HCEC 1CT (cell line): ENCODE measurements at regions not wholly inside any gene's neighbourhood (a gene's known extent, or its start where the extent isn't known, plus 50 kb on each side); places are given as distances from the start of the nearest gene placed in this dataset.
A peak's percentile ranks its signal among the peaks of the same experiment; 100 is the strongest.

ENCODE experiments used
- DNase-seq: peaks from one replicate; pipeline ENCODE4 v3.0.0-alpha.2; 2017

DNA sequence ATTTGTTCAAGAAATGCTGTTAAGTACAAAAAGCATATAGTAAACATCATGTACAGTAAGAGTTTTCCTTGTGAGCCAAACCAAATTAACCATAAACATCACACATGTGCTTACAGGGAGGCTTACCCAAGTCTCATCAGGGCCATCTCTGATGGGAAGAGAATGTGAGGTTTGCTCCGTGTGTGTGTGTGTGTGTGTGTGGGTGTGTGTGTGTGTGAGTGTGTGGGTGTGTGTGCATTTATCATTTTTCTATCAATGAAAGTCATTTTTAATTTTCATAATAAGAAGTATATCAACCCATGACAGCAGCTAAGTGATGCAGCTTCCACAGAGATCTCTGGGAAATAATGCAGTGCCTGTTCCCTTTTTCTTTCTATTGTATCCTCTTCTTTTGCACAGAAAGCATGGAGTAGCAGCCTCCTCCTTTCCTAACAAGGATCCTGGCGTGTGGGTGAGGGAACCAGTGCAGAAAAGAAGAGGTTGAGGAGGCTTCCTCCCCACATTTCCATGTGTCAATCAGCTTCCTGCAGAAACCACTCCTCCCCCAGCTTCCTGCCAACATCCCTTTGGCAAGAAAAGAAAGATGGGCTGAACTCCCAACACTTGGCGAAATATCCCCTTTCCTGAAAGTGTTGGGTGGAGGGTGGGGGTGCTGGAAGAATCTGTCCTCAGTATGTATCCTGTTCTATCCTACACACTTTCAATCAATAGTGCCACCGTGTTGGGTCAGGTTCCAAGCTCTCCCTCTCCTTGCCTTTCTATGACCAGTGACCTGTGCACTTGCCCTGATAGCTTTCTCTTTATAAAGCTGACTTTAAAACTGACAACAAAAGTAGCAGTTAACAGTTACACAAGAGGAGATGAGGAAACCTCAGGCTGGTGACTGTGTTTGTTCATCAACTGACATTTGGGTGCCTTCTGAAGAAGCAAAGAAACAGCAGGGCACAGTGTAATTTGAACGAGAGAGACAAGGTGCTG is 251.8 kb upstream of the CITED2 start:
- no peak for DNase-seq

GRCh38 chr6:139625081-139625939 is 250.9 kb upstream of the CITED2 start:
- no peak for DNase-seq

DNA sequence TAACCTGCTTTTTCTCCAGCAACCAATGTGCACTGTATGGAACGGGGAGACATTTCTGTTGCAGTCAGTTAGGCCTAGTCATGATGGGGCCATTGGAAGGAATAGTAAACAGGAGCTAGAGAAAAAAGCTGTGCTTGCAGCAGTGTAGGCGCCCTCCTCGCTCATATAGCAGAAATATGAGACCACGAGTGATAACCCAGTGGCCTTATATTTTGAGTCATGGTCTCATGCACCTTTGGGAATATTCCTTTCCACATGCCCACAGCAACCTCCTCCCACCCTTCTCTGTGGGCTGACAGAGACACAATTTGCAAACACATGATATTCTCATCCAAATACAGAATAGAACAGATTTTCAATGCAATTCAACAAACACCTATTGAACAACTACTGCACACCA is 248.9 kb upstream of the CITED2 start:
- no peak for DNase-seq

DNA sequence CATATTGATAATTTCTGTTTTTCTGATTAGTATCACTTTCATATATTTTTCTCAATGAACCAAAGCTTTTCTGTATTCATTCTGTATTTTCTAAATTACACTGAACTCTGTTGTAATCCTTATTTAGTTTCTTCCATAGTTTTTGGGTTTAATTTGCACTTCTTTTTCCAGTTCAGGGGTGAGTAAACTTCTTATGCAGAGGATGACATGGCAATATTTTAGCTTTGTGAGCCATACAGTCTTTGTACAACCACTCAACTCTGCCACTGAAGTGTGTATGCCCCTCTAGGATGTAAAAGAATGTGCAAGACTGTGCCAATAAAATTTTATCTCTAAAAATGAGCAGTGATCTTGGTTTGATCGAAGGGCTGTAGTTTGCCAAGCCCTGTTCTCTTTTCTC is 239.0 kb upstream of the CITED2 start:
- no peak for DNase-seq

DNA sequence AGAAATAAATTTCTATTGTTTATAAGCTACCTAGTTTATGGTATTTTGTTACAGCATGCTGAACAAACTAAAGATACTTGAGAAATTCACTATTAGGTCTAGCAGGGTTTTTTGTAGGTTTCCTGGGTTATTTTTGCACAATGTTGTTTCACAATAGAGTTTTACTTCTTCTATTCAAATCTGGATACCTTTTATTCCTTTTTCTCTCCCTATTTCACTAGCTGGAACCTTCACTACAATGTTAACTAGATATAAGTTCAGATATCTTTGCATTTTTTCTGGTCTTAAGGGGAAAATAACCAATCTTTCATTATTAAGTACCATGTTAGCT is 237.7 kb upstream of the CITED2 start:
- no peak for DNase-seq

DNA sequence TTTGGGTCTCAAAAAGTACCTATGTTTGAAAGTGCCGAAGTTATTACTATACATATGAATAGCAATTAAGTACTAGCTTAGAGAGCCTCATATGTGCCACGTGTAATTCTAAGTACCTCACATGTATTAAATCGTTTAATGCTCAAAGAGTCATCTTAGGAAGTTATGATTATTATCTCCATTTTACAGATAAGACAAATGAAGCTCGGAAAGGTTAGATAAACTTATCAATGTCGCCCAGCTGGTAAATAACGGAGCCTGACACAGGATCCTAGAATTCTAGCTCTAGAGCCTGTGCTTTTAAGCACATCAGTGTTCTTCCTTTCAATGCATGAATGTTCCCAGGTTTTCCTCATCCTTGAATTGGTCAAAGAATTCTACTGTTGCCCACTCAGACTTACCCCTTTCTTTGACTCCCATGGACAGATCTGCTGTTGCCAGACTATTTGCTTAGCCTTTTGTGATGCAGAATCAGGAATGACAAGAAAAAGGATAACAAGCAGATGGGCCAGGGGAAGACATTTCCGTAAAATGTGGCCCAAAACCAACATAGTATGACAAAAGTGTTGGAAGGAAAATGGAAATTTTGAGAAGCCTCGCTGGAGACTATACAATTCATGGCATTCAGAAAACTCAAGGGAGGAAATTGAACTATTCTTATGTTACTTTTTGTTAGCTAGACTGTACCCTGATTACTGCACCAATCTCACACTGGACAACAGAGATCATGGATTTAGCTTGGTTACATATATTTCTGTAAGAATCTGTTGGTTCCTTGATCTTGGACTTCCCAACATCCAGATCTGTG is 237.1 kb upstream of the CITED2 start:
- no peak for DNase-seq

DNA sequence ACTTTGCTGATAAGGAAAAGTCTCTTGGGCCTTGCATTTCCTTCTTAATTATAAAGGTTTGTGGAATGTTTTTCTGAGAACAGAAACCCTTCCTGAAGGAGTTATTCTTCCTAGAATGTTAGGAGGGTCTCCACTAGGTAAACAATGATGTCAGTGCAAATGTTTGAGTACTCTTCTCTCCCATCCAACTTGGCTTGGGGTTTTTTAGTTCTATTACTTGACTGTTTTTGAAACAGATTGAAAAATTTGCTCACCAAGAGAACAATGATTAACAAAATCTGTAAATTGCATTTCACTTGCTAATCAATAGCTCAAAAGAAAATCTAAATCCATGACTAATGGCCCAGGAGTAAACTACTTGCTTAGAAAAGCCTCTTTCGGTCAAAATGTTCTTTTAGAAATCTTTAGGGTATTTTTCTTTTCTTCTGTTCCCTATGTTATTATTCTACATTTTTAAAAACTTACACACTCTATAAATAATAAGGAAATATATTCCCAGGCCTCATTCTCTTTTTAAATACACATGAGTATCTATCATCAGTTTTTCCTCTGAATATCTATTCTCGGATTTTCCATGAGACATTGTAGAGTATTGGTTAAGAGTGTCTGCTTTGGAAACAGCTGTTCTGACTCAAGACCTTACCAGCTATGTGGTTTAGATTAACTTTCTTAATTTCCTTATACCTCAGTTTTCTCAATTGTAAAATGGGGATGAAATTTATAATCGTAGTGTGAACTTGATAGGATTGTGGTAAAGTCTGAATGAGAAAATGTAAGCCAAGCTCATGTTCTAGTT is 234.2 kb upstream of the CITED2 start:
- DNase-seq = no peak

- DNase-seq = peak; percentile 96
Measured at GRCh38 chr6:139605350-139605749, 230.9 kb upstream of the CITED2 start.

DNA sequence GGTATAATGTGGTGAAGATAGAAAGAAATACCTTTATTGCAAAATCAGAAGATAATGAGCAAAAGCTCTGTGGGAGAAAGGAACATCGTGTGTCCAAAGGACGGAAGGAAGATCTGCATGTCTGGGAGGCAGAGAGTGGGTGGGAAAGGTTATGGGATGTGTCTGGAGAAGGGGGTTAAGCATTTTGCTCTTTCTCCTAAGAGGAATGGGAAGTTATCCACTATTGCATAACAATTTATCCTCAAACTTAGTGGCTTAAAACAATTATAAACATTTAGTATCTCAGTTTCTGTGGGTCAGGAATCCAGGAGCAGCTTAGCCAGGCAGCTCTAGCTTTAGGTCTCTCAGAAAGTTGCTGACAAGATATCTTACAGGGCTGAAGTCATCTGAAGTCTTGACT is 229.1 kb upstream of the CITED2 start:
- DNase-seq = no peak

- no peak for DNase-seq
Measured at GRCh38 chr6:139602577-139602976, 228.1 kb upstream of the CITED2 start.

- DNase-seq = no peak
Measured at GRCh38 chr6:139600919-139601475, 226.5 kb upstream of the CITED2 start.

DNA sequence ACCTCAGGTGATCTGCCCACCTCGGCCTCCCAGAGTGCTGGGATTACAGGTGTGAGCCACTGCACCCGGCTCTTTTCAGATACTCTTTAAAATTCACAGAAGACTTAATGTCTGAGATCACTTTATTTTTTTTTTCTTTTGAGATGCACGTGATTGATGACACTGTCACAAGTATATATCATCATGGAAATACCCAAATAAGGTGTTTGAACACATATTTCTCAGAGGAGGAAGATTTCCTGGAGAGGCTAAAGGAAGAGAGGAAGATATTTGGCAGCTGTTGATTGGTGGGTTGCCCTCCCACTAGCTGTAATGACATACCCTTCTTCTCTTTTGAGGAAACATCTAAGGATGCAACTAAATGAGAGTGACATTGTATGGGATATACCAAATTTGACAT is 225.9 kb upstream of the CITED2 start:
- DNase-seq = no peak

- peak; percentile 97 for DNase-seq
Measured at GRCh38 chr6:139597771-139598755, 223.6 kb upstream of the CITED2 start.

- DNase-seq = peak; percentile 31
Measured at GRCh38 chr6:139597087-139597763, 222.8 kb upstream of the CITED2 start.

DNA sequence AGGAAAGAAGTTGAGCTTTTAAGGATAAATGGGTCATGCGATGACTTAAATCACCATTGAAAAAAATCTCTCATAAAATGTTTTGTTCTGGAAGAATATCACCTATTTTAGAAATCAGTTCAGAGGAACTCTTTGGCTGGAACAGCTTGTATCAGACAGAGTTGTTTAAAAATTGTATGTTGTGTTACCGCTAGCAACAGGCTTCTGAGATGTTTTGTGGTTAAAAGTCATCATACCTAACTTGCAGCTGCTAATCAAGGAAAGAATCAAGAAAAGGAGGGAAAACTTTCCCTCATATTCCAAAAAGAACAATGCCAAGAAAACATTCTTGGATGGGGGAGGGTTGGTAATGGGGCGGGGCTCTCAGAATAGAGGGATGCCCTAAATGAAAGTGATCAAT is 220.7 kb upstream of the CITED2 start:
- DNase-seq = peak; percentile 35

- no peak for DNase-seq
Measured at GRCh38 chr6:139594333-139594965, 220.0 kb upstream of the CITED2 start.

DNA sequence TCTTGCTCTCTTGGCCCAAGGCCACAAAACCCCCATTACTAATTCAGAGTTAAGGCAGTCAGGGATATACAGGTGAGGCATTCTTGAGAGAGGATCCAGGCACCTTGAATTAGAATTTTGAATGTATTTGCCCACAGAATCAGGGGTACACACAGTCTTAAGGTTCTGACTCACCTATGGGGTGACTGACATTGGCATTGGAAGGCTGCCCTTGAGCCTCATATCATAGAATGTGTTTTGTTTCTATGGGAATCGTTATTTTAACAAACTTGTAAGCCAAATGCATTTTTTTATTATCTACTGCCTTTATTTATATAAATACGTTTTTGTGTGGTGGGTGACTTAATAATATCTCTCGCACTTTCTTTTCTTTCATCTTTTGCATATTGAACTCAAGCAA is 218.6 kb upstream of the CITED2 start:
- DNase-seq = no peak

DNA sequence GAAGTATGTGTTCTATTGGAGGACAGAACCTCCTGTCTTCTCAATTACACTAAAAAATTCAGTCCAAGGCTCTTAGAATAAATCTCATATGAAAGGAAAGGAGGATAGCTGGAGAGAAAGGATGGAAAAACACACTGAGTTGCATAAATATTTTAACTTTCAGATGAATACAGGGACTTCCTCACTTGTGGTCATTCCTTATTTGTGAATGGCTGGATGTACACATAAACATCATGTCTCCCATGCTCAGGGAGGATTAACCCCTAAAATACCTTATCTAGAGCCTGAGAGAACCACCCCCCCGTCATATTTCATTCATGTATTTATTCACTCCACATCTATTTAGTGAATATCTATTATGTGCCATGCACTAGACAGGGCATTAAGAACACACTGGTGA is 217.6 kb upstream of the CITED2 start:
- DNase-seq = no peak

DNA sequence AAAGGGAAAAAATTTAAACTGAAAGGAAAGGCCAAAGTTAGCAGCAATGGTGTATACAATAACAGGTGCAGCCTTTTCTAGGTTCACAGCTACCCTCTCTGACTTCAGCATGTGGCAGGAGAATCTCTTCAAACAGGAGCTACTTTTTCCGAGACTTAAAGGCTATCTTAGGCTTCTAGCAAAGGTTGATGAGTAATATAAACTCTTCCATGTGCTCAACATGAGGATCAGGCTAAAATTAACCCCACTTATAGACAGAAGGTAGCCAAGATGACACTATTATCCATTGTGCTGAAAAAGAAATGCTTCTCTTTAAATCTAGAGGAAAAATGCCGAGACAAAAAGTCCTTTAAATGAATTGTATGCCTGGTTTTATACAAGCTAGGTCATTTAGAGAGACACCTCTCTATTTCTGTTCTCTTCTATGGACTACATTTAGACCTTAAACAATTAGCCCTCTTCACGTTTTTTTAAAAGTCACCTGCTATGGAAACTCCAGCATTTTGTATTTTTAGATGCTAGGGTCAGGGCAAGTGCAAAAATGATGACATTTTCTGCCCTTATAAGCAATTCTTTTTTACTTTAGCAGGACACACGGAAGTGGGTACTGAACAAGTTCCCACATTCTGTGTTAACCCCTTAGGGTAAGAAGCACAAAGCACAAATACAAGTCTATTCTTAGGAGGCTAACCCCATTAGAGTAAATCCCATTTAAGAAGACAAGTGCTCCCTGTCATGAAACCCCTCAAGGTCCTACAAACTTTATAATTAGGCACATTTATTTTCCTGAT is 216.8 kb upstream of the CITED2 start:
- no peak for DNase-seq
